ENCODE measurements at regions not wholly inside any gene's neighbourhood (a gene's known extent, or its start where the extent isn't known, plus 50 kb on each side); places are given as distances from the start of the nearest gene placed in this dataset.
"Not testable (repeated sequence)": the region's sequence is repeated elsewhere in the genome, so short reads cannot be mapped to it uniquely, and the experiment has no call there.

DNA sequence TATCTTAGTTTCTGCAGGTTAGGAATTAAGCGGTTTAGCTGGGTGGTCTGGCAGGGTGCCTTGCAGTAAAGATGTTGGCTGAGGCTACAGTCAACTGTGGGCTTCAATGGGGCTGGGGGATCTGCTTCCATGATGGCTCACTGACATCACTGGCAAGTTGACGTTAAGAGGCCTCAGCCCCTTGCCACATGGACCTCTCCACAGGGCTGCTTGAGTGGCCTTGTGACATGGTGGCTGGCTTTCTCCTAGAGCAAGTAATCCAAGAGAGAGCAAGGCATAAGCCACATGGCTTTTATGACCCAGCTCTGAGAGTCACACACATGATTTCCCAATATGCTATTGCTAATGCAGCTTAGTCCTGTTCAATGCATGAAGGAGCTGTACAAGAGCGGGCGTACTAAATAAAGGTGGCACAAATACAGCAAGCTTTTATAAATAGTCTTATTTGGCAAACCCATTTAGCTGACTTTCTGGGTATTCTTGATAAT, 109.1 kb downstream of the SEPTIN7 start:
- 95% methylated on average over 4 of the region's 4 CpGs for WGBS
- H3K9ac ChIP-seq (ENCODE audit: low read depth, low read length), result no peak overlapping the region
- H3K27me3 ChIP-seq (ENCODE audit: insufficient read depth, low read length), result no peaks in the 10 kb centered on the region
- no peaks in the 10 kb centered on the region; the same call in 1 of the 2 replicates for H3K9me3 ChIP-seq (ENCODE audit: insufficient read depth, low read depth, low read length)
- H3K4me1 ChIP-seq (ENCODE audit: insufficient read depth, low read length), result peaks cover 17% of the 10 kb centered on the region
- no peak overlapping the region for H3K27ac ChIP-seq (ENCODE audit: low read depth, low read length)
- H3K4me3 ChIP-seq (ENCODE audit: low read length), result no peak overlapping the region
- H3K36me3 ChIP-seq (ENCODE audit: insufficient read depth, low read length), result peaks cover 7% of the 10 kb centered on the region; the same call in 1 of the 2 replicates

DNA sequence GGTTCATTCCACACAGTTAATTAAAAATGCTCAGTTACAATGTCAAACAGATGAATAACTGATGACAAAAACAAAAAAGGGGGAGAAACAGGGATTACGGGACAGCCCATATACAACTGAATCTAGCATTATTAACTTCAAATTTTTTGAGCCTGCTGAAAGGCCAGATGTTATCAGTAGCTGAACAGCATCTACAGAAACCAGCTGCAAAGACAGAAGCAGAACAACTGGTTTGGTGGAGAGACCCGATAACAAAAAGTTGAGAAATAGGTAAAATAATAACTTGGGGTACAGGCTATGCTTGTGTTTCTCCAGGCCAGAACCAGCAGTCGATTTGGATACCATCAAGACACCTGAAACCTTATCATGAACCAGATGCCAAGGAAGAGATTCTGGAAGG, 109.8 kb downstream of the SEPTIN7 start:
- not testable (repeated sequence) for H3K9me3 ChIP-seq (ENCODE audit: insufficient read depth, low read depth, low read length); H3K36me3 ChIP-seq (ENCODE audit: insufficient read depth, low read length); H3K27me3 ChIP-seq (ENCODE audit: insufficient read depth, low read length); H3K27ac ChIP-seq (ENCODE audit: low read depth, low read length); H3K9ac ChIP-seq (ENCODE audit: low read depth, low read length); H3K4me3 ChIP-seq (ENCODE audit: low read length)
- peaks cover 17% of the 10 kb centered on the region for H3K4me1 ChIP-seq (ENCODE audit: insufficient read depth, low read length)
- WGBS, result 96% methylated on average over 2 of the region's 3 CpGs

DNA sequence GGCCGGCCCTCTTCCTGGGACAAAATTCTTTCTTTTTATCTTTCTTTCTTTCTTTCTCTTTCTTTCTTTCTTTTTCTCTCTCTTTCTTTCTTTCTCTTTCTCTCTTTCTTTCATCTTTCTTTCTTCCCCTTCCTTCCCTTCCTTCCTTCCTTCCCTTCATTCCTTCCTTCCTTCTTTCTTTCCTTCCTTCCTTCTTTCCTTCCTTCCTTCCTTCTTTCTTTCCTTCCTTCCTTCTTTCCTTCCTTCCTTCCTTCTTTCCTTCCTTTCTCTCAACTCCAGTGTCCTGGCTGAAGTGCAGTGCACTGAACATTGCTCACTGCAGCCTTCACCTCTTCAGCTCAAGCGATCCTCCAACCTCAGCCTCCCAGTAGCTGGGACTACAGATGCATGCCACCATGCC, 112.5 kb downstream of the SEPTIN7 start:
- H3K9ac ChIP-seq (ENCODE audit: low read depth, low read length); H3K4me1 ChIP-seq (ENCODE audit: insufficient read depth, low read length); H3K36me3 ChIP-seq (ENCODE audit: insufficient read depth, low read length); H3K27ac ChIP-seq (ENCODE audit: low read depth, low read length); H3K4me3 ChIP-seq (ENCODE audit: low read length); H3K27me3 ChIP-seq (ENCODE audit: insufficient read depth, low read length); H3K9me3 ChIP-seq (ENCODE audit: insufficient read depth, low read depth, low read length): not testable (repeated sequence)
- 91% methylated on average over 2 of the region's 2 CpGs for WGBS

DNA sequence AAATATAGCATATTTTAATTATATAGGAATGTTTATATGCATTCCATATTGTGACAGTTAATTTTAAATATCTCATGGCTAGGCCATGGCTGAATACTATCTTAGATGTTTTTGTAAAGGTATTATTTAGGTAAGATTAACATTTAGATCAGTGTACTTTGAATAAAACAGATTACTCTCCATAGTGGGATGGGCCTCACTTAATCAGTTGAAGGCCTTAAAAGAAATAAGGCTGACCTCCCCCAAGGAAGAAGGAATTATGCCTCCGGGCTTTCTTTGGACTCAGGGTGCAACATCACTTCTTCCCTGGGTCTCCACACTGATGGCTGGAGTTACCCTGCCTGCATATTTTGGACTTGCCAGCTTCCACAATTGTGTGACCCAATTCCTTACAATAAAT, 113.4 kb downstream of the SEPTIN7 start:
- H3K9ac ChIP-seq (ENCODE audit: low read depth, low read length); H3K4me3 ChIP-seq (ENCODE audit: low read length); H3K36me3 ChIP-seq (ENCODE audit: insufficient read depth, low read length); H3K9me3 ChIP-seq (ENCODE audit: insufficient read depth, low read depth, low read length); H3K27ac ChIP-seq (ENCODE audit: low read depth, low read length); H3K27me3 ChIP-seq (ENCODE audit: insufficient read depth, low read length); H3K4me1 ChIP-seq (ENCODE audit: insufficient read depth, low read length): not testable (repeated sequence)
- 91% methylated on average over 1 of the region's 1 CpG for WGBS

DNA sequence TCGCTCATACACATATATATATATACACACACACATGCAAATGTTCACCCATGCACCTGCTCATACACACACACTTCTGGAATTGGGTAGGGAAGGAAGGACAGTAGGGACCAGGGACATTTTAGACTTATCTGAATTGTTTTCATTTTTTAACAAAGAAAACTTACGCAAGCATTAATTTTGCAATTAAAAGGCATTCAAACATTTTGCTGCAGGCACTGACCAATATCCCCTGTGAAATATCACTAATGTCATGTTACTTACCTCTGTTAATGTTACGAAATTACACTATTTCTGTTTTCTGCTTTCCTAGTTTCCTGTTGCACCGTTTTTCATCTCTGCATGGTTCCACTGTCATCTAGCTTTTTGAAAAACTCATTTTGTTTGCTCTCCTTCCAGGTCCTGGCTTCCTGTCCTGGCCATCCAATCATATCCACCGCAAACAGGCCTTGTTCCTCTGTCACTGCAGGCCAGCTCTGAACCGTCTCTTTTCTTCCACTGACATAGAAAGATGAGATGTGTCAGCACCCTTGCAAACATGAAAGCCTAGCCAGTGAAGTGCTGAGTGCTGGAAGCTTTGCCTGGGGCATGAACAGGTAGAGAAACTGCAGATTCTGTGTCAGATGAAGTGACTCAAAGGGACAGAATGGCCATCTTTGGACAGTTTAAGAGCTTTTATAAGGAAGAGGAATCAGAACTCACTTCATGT, 114.5 kb downstream of the SEPTIN7 start:
- not testable (repeated sequence) for H3K9me3 ChIP-seq (ENCODE audit: insufficient read depth, low read depth, low read length); H3K4me1 ChIP-seq (ENCODE audit: insufficient read depth, low read length); H3K4me3 ChIP-seq (ENCODE audit: low read length); H3K27me3 ChIP-seq (ENCODE audit: insufficient read depth, low read length); H3K9ac ChIP-seq (ENCODE audit: low read depth, low read length); H3K36me3 ChIP-seq (ENCODE audit: insufficient read depth, low read length); H3K27ac ChIP-seq (ENCODE audit: low read depth, low read length)
- 88% methylated on average over 5 of the region's 6 CpGs for WGBS

DNA sequence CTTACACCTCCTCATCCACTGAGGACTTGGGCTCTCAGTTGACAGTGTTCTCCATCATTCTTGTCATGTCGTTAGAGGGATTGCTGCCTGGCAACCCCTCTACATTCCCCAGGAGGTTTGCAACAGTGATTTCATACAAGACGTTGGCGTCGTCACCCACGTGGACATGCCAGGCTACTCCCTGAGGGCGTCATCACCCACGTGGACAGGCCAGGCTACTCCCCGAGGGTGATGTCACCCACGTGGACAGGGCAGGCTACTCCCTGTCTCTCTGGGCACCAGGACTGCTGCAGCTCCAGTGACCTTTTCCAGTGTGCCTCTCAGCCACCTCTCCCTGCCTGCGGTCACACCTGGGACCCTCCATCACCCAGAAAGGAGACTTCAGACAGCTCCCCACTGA, 117.4 kb downstream of the SEPTIN7 start:
- WGBS, result 88% methylated on average over 10 of the region's 10 CpGs
- H3K9ac ChIP-seq (ENCODE audit: low read depth, low read length); H3K36me3 ChIP-seq (ENCODE audit: insufficient read depth, low read length); H3K4me3 ChIP-seq (ENCODE audit: low read length); H3K4me1 ChIP-seq (ENCODE audit: insufficient read depth, low read length); H3K27me3 ChIP-seq (ENCODE audit: insufficient read depth, low read length); H3K9me3 ChIP-seq (ENCODE audit: insufficient read depth, low read depth, low read length); H3K27ac ChIP-seq (ENCODE audit: low read depth, low read length): not testable (repeated sequence)

DNA sequence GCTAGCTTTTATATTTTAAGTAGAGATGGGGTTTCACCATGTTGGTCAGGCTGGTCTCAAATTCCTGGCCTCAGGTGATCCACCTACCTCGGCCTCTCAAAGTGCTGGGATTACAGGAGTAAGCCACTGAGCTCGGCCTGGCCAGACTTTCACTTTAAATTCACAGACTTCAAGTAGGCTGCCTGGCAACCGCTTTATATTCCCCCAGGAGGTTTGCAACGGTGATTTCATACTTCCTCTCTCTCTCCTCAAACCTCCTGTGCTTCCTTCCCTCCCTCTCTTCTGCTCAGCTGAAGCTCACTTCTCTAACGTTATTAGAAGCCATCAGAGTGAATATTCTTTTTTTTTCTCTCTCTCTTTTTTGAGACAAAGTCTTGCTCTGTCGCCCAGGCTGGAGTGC, 118.8 kb downstream of the SEPTIN7 start:
- not testable (repeated sequence) for H3K9ac ChIP-seq (ENCODE audit: low read depth, low read length); H3K9me3 ChIP-seq (ENCODE audit: insufficient read depth, low read depth, low read length); H3K27me3 ChIP-seq (ENCODE audit: insufficient read depth, low read length); H3K4me3 ChIP-seq (ENCODE audit: low read length); H3K4me1 ChIP-seq (ENCODE audit: insufficient read depth, low read length); H3K36me3 ChIP-seq (ENCODE audit: insufficient read depth, low read length); H3K27ac ChIP-seq (ENCODE audit: low read depth, low read length)
- WGBS, result 83% methylated on average over 6 of the region's 6 CpGs

DNA sequence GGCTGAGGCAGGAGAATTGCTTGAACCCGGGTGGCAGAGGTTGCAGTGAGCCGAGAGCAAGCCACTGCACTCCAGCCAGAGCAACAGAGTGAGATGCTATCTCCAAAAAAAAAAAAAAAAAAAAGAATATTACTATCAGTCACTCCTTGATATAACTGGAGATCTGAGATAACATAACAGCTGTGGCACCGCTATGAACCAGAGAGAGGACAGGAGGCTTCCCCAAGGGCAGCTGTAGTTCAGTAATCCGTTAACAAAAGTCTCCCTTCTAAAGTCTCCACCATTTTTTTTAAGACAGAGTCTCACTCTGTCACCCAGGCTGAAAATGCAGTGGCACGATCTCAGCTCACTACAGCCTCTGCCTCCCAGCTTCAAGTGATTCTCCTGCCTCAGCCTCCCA, 120.5 kb downstream of the SEPTIN7 start:
- not testable (repeated sequence) for H3K9me3 ChIP-seq (ENCODE audit: insufficient read depth, low read depth, low read length); H3K36me3 ChIP-seq (ENCODE audit: insufficient read depth, low read length); H3K4me3 ChIP-seq (ENCODE audit: low read length); H3K9ac ChIP-seq (ENCODE audit: low read depth, low read length); H3K4me1 ChIP-seq (ENCODE audit: insufficient read depth, low read length); H3K27me3 ChIP-seq (ENCODE audit: insufficient read depth, low read length); H3K27ac ChIP-seq (ENCODE audit: low read depth, low read length)
- WGBS, result 89% methylated on average over 5 of the region's 5 CpGs

DNA sequence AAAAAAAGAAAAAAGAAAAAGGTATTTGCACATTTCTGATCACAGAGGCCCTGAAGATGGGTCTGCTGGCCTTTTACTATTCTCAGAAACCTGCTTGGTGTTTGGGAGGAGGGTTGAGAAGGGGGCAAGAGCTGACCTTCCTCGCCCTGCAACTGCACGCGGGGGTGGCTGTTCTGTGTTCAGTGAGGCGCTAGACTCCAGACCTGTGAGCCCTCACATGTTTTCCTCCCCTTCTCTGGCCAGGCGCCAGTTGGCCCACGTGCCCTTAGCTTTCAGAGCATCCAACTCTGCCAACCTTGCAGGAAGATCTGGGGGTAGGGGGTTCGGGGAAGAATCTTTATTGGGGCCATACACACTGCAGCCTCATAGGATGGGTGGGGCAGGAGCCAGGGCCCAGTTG, 123.8 kb downstream of the SEPTIN7 start:
- not testable (repeated sequence) for H3K36me3 ChIP-seq (ENCODE audit: insufficient read depth, low read length); H3K4me3 ChIP-seq (ENCODE audit: low read length); H3K27me3 ChIP-seq (ENCODE audit: insufficient read depth, low read length); H3K9me3 ChIP-seq (ENCODE audit: insufficient read depth, low read depth, low read length); H3K4me1 ChIP-seq (ENCODE audit: insufficient read depth, low read length); H3K9ac ChIP-seq (ENCODE audit: low read depth, low read length); H3K27ac ChIP-seq (ENCODE audit: low read depth, low read length)
- WGBS, result 89% methylated on average over 7 of the region's 7 CpGs

DNA sequence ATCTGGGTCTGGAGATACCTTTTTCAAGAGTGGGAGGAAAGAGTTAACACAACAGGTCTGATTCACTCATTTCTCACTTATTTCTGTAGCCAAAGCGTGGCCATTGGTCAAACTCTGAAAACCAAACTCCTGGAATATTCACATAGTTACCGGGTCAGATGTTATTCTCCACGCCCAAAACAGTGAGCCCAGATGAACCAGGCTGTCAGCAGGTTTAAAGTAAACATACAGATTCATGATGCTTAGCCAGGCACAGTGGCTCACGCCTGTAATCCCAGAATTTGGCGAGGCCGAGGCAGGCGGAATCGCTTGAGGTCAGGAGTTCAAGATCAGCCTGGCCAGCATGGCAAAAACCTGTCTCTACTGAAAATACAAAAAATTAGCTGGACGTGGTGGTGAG, 126.1 kb downstream of the SEPTIN7 start:
- H3K9me3 ChIP-seq (ENCODE audit: insufficient read depth, low read depth, low read length); H3K4me1 ChIP-seq (ENCODE audit: insufficient read depth, low read length); H3K4me3 ChIP-seq (ENCODE audit: low read length); H3K9ac ChIP-seq (ENCODE audit: low read depth, low read length); H3K36me3 ChIP-seq (ENCODE audit: insufficient read depth, low read length); H3K27ac ChIP-seq (ENCODE audit: low read depth, low read length); H3K27me3 ChIP-seq (ENCODE audit: insufficient read depth, low read length): not testable (repeated sequence)
- 91% methylated on average over 8 of the region's 9 CpGs for WGBS

DNA sequence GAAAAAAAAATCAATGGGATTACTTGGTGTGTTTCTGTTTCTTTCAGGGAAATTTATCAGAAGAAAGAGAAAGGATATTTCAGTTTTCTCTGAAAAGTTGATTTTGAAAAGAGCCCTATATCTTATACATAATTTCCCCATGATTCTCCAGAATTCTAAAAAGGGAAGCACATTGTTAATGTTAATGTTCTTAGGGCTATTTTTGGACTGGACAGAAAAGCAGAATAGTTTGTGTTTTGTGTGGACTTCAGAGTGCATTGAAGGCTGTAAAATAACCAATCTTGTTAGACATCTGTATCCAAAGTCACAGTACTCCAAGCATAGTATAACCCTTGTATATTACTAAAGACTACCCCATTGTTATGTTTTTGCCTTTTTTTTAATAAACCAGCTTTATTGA, 130.3 kb downstream of the SEPTIN7 start:
- H3K4me3 ChIP-seq (ENCODE audit: low read length); H3K27ac ChIP-seq (ENCODE audit: low read depth, low read length); H3K9ac ChIP-seq (ENCODE audit: low read depth, low read length); H3K27me3 ChIP-seq (ENCODE audit: insufficient read depth, low read length); H3K36me3 ChIP-seq (ENCODE audit: insufficient read depth, low read length); H3K9me3 ChIP-seq (ENCODE audit: insufficient read depth, low read depth, low read length); H3K4me1 ChIP-seq (ENCODE audit: insufficient read depth, low read length): not testable (repeated sequence)

DNA sequence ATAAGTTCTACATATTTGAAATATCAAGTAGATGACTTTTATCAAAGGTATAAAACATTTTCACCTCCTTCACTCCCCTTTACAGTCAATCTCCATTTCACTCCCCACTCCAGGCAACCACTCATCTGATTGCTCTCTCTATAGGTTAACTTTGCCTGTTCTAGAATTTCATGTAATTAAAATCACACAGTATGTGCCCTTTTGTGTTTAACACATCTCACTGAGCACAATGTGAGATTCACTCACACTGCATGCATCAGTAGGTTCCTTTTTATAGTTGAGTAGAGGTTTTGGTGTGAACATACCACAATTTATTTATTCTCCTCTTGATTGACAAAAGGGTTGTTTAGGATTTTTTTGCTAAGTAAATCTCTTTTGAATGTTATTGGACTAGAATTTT, 130.7 kb downstream of the SEPTIN7 start:
- not testable (repeated sequence) for H3K9ac ChIP-seq (ENCODE audit: low read depth, low read length); H3K27ac ChIP-seq (ENCODE audit: low read depth, low read length); H3K4me3 ChIP-seq (ENCODE audit: low read length); H3K36me3 ChIP-seq (ENCODE audit: insufficient read depth, low read length); H3K27me3 ChIP-seq (ENCODE audit: insufficient read depth, low read length); H3K4me1 ChIP-seq (ENCODE audit: insufficient read depth, low read length); H3K9me3 ChIP-seq (ENCODE audit: insufficient read depth, low read depth, low read length)

All from HUES64 (cell line).